Stimulated activated CD8-positive, alpha-beta memory T cell treated with anti-CD3 and anti-CD28 coated beads, Interleukin-4, amount 100 ng/mL, for 48 hours (primary cell): ENCODE measurements at regions not wholly inside any gene's neighbourhood (a gene's known extent, or its start where the extent isn't known, plus 50 kb on each side); places are given as distances from the start of the nearest gene placed in this dataset.

Experiments used
- DNase-seq: peaks from one replicate; pipeline ENCODE4 v3.0.0-alpha.2; 2020

DNA sequence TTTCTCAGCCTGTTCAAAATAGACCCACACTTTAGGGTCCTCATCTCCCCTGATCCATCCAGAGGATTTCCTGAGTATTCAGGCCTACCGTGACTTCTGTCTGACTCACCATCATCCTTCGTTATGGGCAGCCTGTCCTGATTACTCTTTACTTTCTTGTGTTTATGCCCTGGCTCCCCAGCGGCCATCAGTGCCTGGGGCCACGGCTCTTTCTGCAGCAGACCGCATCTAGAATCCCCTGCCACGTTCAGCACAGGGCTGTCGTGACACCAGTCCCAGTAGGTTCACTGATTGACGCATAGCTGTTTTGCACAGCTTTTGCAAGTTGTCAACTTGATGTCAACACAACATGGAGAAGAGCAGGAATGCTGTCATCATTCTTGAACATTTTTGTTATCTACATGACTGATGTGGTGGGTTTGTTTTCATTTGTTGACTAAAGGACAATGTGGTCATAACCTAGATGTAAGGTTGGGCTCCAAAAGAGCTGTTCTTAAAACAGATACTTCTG is 225.6 kb downstream of the HAUS1 start:
- DNase-seq: no peak

DNA sequence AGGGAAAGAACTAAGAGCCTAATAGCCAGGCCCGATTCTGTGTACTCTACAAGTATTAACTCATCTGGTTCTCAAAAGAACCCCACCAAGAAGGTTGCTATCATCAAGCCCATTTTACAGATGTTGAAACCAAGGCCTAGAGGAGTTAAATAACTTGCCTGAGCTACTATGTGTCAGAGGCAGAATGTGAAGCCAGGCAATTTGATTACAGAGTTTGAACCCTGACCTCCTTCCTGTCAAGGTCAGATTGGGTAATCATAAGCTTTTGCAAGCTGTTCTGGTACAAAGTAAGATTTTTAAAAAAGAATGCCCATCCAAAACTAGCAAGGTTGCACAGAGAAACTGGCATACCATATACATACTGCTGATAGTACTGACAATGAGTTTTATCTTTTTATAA is 227.1 kb downstream of the HAUS1 start:
- no peak for DNase-seq

GRCh38 chr18:46332286-46332801 is 228.2 kb downstream of the HAUS1 start:
- DNase-seq: no peak

DNA sequence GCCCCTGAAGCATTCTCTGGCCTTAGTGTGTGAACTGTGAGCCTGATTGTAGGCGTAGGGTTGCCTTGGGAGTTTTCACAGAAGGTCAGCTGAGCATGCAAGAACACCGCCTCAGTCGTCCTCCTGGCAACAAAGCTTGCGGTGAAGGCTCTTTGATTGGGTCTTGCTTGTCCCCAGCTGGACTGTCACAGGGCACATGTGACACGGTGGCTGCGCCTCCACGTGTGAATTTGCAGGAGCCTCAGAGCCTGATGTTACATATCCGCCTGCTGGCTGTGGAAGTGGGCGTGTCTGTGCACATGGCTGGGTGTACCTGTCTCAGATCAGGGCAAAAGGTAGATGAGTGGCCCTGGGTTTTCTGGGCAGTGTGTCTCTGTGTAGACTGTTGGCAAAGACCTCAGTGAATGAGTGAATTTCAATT is 228.7 kb downstream of the HAUS1 start:
- DNase-seq: no peak

GRCh38 chr18:46333431-46334135 is 229.4 kb downstream of the HAUS1 start:
- DNase-seq: peak; percentile 46

- DNase-seq: peak; percentile 41
Measured at GRCh38 chr18:46334868-46335281, 230.7 kb downstream of the HAUS1 start.

DNA sequence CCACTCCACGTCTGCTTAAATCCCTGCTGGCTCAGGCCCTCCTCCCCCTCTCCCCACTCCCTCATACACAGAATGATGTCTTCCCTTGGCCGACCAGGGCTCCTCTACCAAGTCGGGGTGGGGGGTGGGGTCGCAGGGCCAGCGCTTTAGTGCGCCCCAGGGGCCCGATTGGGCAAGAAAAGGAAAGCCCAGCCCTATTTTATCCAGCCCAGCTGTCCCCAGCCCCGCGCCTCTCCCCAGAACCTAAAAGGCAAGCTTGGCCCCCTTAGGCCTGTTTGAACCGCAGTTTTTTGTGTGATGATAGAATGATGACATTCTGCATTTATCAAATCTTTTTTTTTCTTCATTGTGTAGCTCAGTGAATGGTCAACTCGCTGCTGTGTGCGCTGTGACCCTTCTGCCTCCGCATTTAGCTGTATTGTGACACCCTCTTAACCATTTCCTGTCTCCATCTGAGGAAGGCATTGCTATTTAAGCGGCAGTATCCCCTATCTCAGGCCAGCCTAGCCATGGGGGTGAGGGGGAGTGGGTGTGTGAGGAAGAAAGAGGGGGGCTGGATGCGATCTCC is 231.4 kb downstream of the HAUS1 start:
- no peak for DNase-seq

GRCh38 chr18:46336278-46337111 is 232.3 kb downstream of the HAUS1 start:
- no peak for DNase-seq

DNA sequence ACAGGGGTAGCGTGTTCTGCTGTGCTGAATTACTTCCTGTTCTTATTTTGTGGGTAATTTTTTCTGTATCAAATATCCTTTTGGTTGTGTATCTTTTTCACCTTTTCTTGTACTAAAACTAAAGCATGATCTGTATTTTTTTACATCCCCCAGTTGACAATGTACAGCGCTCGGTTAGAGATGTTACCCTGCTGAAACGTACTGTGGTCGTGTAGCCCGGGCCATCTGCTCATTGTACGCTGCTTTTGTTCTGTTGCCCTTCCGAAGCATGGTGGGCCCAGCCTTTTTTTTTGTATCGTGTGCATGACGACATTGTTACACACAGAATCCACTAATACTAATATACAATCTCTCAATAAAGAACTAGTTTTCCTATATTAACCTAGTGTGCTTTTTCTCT is 233.1 kb downstream of the HAUS1 start:
- DNase-seq: no peak

DNA sequence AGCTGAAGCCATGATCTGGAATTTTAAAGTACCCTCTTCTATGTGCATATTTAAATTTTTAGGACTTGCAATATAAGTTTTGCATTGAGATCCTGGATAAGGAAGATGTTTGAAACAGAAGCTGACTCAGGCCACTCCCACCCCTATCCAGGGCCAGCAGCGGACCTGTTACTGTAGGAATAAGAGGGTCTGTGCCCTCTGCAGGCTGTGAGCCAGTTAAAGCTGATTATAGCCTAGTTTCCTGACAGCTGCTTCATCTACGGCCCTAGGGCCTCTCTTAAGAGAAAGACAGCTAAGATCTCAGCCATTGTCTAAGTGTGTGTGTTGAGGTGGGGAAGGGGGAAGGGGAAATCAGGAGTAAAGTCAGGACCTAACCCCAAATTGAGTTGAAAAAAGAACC is 234.0 kb downstream of the HAUS1 start:
- no peak for DNase-seq

DNA sequence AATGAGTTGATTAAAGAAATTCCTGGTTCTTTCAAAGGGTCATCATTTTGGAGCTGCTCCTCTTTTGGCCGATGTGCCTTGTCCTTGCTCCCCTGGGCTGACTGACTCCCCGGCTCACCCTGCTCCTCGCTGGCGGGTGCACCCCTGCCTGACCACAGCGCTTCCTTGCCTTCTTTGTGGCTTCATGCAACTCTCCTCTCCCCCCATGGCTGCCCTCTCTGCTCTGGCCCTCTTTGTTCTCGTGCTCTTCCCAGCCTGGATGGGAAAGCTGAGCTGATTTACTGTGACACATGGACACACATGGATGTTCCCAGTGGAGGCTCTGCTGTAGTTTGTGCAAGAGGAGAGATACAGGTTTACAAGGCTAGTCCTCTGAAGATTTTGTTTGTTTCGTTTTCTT is 234.6 kb downstream of the HAUS1 start:
- DNase-seq: no peak

GRCh38 chr18:46340716-46341115 is 236.5 kb downstream of the HAUS1 start:
- DNase-seq: no peak

- no peak for DNase-seq
Measured at GRCh38 chr18:46341986-46342525, 237.9 kb downstream of the HAUS1 start.

DNA sequence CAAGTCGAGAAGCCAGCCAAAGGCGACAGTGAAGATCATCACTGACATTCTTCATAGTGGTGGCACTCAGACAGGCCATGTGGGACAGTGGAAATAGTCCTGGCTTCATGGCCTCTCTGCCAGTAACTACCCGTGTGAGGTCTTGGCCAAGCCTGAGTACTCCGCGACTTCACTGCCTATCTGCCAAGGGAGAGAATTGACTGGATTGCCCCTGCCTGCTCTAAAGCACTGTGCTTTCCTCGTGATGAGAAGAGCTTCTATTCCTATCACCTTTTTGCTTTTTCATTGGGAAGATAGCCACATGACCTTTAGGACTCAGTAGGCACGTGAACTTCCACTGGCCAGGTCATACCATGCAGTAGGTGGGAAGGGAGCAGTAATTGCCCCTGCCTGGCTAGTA is 239.3 kb downstream of the HAUS1 start:
- no peak for DNase-seq

GRCh38 chr18:46343931-46344372 is 239.8 kb downstream of the HAUS1 start:
- DNase-seq: peak; percentile 61

DNA sequence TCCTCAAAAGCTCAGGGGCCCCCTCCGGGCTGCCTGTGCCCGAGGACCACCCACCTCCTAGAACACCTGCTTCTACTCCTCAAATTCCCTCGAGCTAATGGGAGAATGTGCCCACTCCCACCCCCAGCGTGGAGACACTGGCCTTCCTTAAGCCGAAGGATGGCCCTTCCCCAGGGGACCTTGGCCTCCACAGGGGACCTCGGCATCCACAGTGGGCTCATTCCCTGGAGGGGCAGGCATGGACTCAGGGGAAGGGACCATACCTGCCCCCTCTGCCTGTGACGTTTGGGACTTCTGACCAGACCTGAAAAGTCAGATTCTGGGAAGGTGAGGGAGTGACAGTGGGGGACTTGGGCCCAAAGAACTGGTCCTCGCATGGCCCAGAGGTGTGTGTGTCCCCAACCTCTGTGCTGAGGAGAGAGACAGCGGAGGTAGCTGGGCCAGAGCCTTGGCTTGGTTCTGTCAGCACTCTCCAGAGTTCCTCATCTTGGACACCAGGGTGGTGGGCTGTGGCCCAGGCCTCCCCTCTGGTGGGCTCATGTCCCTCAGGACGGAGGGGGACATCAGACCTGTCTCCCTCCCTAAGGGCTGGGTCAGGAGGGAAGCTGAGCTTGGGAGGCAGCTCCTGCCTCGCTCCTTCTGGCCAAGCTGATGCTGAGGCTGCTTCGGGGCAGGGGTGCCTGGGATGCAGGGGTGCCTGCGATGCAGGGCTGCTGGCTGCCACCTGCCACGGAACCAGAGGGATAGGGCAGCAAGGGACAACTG is 240.4 kb downstream of the HAUS1 start:
- no peak for DNase-seq

DNA sequence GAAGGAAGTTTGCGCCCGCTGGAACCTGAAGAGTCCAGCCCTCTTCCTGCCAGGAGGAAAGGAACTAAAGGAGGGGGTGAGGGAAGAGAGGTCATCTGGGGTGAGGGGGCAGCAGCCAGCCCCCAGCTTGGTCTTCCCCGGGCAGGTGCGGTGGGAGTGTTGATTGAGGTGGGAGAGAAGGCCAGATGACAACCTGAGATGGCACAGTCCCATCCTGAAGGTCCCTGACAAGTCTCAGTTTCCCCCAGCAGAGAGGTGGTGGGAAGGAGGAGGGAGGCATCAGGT is 240.9 kb downstream of the HAUS1 start:
- DNase-seq: no peak

DNA sequence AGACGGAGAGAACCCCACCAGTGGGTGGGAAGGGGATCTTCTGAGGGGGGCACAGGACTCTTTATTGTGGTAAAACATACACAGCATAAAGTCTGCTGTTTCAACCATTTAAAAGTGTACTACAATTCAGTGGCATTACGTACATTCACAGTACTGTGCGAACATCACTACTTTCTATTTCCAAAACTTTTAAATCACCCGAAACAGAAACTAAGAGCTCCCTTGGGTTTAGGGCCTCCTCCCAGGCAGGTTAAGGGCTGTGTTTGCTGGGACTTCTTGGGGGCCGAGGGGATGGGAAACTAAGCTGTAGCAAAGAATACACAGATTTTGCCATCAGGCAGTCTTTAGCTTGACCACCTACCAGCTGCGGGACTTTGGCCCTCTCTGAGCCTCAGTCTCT is 242.0 kb downstream of the HAUS1 start:
- DNase-seq: no peak

- no peak for DNase-seq
Measured at GRCh38 chr18:46346896-46347630, 242.9 kb downstream of the HAUS1 start.

DNA sequence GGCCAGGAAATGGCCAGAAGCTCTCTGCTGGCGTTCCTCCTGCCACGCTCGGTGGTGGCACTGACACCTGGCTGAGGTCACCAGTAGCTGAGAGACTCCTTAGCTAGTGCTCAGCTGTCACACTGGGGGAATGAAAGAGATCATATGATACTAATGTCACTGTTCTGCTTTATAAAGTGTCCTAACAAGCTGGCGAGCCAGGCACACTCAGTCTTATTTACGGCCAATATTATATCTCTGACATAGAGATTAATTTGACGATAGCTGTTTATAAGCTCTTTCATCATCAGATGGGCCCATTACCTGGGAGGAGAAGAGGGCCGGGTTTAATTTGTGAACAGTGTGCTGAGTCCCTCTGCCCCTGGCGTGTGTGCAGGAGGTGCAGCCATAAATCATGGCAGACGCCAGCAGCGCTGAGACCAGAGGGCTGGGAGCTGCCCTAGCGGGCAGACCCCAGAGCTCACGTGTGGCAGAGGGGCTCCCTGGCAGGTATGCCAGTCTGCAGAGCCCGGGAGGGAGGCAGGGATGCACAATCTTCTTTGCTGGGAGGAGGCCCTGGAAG is 246.5 kb downstream of the HAUS1 start:
- no peak for DNase-seq

DNA sequence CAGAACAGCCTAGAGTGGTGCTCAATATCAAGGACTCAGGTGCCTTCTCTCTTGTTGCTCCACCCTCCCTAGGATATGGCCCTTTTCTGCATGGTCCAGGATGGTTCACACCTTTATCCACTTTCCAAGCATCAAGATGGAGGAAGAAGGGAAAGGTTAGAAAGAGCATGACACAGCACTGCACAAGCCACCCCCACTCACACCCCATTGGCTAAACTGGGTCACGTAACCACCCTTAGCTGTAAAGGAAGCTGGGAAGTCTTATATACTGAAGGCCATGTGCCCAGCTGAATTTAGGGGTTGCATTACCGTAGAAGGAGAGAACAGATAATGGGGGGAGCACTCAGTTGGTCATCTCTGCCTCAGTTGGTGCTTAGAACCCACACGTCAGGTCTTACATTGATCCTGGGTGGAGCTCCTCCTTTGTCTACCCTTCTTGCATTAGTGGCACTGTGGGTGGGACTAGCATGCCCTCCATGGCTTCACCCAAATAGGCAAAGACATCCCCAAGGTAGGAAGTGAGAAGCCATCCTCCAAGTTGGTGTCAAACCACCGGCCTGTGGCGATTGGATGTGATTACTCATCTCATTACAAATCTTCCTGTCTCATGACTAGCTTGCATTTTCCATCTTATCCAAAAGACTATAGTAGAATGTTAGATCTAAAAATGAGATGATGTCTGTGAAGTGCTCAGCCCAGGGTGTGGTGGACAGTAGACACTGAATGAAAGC is 248.5 kb downstream of the HAUS1 start:
- DNase-seq: no peak
